HepG2 (cell line): ENCODE measurements at regions not wholly inside any gene's neighbourhood (a gene's known extent, or its start where the extent isn't known, plus 50 kb on each side); places are given as distances from the start of the nearest gene placed in this dataset.
A peak's percentile ranks its signal among the peaks of the same experiment; 100 is the strongest.

Source experiments
- ATAC-seq: fragments of 200-7000 bp; cut with Tn5 transposase; 3 replicates; pipeline ENCODE4 v1.9.1; 2020; ENCODE audit warnings: mild to moderate bottlenecking, moderate library complexity
- BruUV-seq: library from RNA; stranded (reverse); fragments of 400-500 nt; replicated peaks from 2 replicates; lab custom pipeline; 2021; lab: Mats Ljungman, UMichigan
- CTCF ChIA-PET: fragments of 300-600 bp; formaldehyde crosslinking; extraction: SDS; loops from one replicate; lab custom pipeline; 2021; ENCODE audit warnings: low total read pairs, inconsistent platforms, low intra/inter-chr PET ratio; lab: Yijun Ruan, JAX
- POLR2A ChIA-PET: fragments of 350-600 bp; sonication (Branson Sonifier 250); formaldehyde crosslinking; loops from one replicate; lab custom pipeline; 2020; ENCODE audit warnings: antibody characterized with exemption, inconsistent platforms; lab: Yijun Ruan, JAX
- DNase-seq: peaks from one replicate; pipeline ENCODE4 v3.0.0-alpha.2; 2015; ENCODE audit warnings: low spot score
- FAIRE-seq: peaks from 3 replicates; lab custom pipeline; 2011; peaks lifted over from hg19 to GRCh38; lab: Jason Lieb, UNC
- H2AFZ ChIP-seq: one replicate; pipeline ENCODE4 v1.6.1; 2011; ENCODE audit warnings: low read length, inconsistent platforms
- H3K27ac ChIP-seq: fragments of 300-600 bp; 3 replicates; pipeline ENCODE4 v1.8.0; 2011; ENCODE audit warnings: mixed run types, mild to moderate bottlenecking, mixed read lengths, low read length, inconsistent platforms; ENCODE audit not compliant: insufficient read depth; ENCODE audit errors: extremely low read length
- H3K27me3 ChIP-seq, 2 experiments: fragments of 200-600 bp in 1 of 2; 2 replicates in 1 of 2; 3 replicates in 1 of 2; pipeline versions ENCODE4 v1.6.0 to v1.8.0; 2011; ENCODE audit warnings: low read length in 2 of 2, mild to moderate bottlenecking in 2 of 2, moderate library complexity in 2 of 2, inconsistent platforms in 1 of 2; ENCODE audit not compliant: insufficient read depth in 2 of 2, control insufficient read depth in 1 of 2
- H3K36me3 ChIP-seq, 2 experiments: fragments of 200-600 bp in 1 of 2; replicated peaks in 1 of 2; 2 replicates in 1 of 2; 3 replicates in 1 of 2; pipeline versions ENCODE4 v1.5.1 to v1.8.0; 2011; ENCODE audit warnings: low read length in 2 of 2, inconsistent platforms in 1 of 2; ENCODE audit not compliant: insufficient read depth in 2 of 2, control insufficient read depth in 1 of 2
- H3K4me1 ChIP-seq: 2 replicates; pipeline ENCODE4 v1.5.1; 2012; ENCODE audit warnings: low read length, inconsistent platforms; ENCODE audit not compliant: insufficient read depth
- H3K4me2 ChIP-seq: 2 replicates; pipeline ENCODE4 v1.6.0; 2011; ENCODE audit warnings: low read depth, low read length, inconsistent platforms
- H3K4me3 ChIP-seq, 3 experiments: fragments of 200-600 bp in 1 of 3; sonication (generic), shearing (Covaris generic) in 1 of 3; replicated peaks in 1 of 3; 2 replicates each; pipeline ENCODE4 v1.5.1; 2011 to 2016; ENCODE audit warnings: low read length in 3 of 3, inconsistent platforms in 2 of 3, low read depth in 2 of 3, mild to moderate bottlenecking in 2 of 3, control low read depth in 1 of 3, mixed read lengths in 1 of 3; ENCODE audit not compliant: insufficient read depth in 1 of 3
- H3K79me2 ChIP-seq: one replicate; pipeline ENCODE4 v1.6.1; 2011; ENCODE audit warnings: low read length, inconsistent platforms; ENCODE audit not compliant: insufficient read depth
- H3K9ac ChIP-seq: 2 replicates; pipeline ENCODE4 v1.6.0; 2011; ENCODE audit warnings: mild to moderate bottlenecking, low read depth, low read length, inconsistent platforms; ENCODE audit not compliant: insufficient read depth
- H3K9me3 ChIP-seq: 2 replicates; pipeline ENCODE4 v1.5.1; 2012; ENCODE audit warnings: mild to moderate bottlenecking, low read length
- H4K20me1 ChIP-seq: 2 replicates; pipeline ENCODE4 v1.6.0; 2011; ENCODE audit warnings: inconsistent platforms, mild to moderate bottlenecking, low read length, moderate library complexity; ENCODE audit not compliant: insufficient read depth
- BRD4 ChIP-seq: sonication (generic); formaldehyde crosslinking; IDR thresholded peaks from 2 replicates; pipeline ENCODE4 v1.4.0; 2020; ENCODE audit warnings: missing genetic modification reagents
- HOXA3 ChIP-seq: sonication (generic); formaldehyde crosslinking; IDR thresholded peaks from 2 replicates; pipeline ENCODE4 v1.5.0; 2020; ENCODE audit warnings: missing genetic modification reagents
- MAFF ChIP-seq: IDR thresholded peaks from 2 replicates; pipeline ENCODE4 v1.6.1; 2011; ENCODE audit warnings: low read depth, low read length, improper control_type of control experiment
- MAFK ChIP-seq, 2 experiments: IDR thresholded peaks in 1 of 2; conservative IDR thresholded peaks in 1 of 2; 2 replicates each; pipeline ENCODE4 v1.6.1; 2011; ENCODE audit warnings: improper control_type of control experiment in 2 of 2, low read length in 2 of 2
- MBD4 ChIP-seq: IDR thresholded peaks from 2 replicates; pipeline ENCODE4 v1.6.1; 2012; ENCODE audit warnings: low read length, inconsistent platforms, borderline replicate concordance
- YY1 ChIP-seq: IDR thresholded peaks from 2 replicates; pipeline ENCODE4 v1.6.1; 2011; ENCODE audit warnings: low read length, low read depth, moderate library complexity, mild to moderate bottlenecking; ENCODE audit not compliant: insufficient read depth, insufficient replicate concordance
- WGBS: methylation state at CpG from one replicate; pipeline ENCODE4 v1.1.6; 2017; ENCODE audit warnings: low lambda C conversion rate; 5-methylcytosine and 5-hydroxymethylcytosine counted together
- in situ Hi-C: cut with HindIII; loops from 2 replicates; pipeline ENCODE4 v1.10.0; 2017; ENCODE audit warnings: low pct_unique_long_range_greater_than_20kb; ENCODE audit not compliant: extremely low pct_ligation_motif_present
- intact Hi-C: fragments of 100-400 bp; cut with micrococcal nuclease; formaldehyde crosslinking; loops from one replicate; pipeline ENCODE4 v1.10.0; 2022; ENCODE audit not compliant: unreplicated experiment
- TF ChIP-seq, protein P1 (sequence below): sonication (generic); formaldehyde crosslinking; IDR thresholded peaks from 2 replicates; pipeline ENCODE4 v1.4.0; 2020; ENCODE audit warnings: missing genetic modification reagents

DNA sequence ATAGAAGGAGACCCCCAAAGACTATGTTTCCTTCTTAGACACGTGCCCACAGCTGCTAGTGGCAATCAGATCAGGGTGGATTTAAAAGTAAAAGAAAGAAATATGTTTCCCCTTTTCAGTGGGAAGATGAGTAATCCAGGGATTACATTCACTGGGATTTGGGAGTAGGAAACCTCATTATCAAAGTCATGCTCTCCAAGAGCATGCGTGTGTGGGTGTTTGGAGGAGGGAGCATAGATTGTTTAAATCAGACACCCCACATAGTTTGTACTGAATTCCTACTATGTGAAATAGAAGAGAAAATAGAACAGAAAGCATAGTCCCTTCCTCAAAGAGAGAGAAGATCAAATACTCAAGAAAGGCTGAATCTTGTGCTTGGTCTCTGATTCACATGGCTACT lies 65.5 kb upstream of the TBCA start (continued):
- TF ChIP-seq, protein P1, sequence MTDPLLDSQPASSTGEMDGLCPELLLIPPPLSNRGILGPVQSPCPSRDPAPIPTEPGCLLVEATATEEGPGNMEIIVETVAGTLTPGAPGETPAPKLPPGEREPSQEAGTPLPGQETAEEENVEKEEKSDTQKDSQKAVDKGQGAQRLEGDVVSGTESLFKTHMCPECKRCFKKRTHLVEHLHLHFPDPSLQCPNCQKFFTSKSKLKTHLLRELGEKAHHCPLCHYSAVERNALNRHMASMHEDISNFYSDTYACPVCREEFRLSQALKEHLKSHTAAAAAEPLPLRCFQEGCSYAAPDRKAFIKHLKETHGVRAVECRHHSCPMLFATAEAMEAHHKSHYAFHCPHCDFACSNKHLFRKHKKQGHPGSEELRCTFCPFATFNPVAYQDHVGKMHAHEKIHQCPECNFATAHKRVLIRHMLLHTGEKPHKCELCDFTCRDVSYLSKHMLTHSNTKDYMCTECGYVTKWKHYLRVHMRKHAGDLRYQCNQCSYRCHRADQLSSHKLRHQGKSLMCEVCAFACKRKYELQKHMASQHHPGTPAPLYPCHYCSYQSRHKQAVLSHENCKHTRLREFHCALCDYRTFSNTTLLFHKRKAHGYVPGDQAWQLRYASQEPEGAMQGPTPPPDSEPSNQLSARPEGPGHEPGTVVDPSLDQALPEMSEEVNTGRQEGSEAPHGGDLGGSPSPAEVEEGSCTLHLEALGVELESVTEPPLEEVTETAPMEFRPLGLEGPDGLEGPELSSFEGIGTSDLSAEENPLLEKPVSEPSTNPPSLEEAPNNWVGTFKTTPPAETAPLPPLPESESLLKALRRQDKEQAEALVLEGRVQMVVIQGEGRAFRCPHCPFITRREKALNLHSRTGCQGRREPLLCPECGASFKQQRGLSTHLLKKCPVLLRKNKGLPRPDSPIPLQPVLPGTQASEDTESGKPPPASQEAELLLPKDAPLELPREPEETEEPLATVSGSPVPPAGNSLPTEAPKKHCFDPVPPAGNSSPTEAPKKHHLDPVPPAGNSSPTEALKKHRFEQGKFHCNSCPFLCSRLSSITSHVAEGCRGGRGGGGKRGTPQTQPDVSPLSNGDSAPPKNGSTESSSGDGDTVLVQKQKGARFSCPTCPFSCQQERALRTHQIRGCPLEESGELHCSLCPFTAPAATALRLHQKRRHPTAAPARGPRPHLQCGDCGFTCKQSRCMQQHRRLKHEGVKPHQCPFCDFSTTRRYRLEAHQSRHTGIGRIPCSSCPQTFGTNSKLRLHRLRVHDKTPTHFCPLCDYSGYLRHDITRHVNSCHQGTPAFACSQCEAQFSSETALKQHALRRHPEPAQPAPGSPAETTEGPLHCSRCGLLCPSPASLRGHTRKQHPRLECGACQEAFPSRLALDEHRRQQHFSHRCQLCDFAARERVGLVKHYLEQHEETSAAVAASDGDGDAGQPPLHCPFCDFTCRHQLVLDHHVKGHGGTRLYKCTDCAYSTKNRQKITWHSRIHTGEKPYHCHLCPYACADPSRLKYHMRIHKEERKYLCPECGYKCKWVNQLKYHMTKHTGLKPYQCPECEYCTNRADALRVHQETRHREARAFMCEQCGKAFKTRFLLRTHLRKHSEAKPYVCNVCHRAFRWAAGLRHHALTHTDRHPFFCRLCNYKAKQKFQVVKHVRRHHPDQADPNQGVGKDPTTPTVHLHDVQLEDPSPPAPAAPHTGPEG, result no peak
- TF ChIP-seq HOXA3, result no peak
- TF ChIP-seq, all 625 proteins: peak for 0

GRCh38 chr5:77840930-77841329 lies 64.8 kb upstream of the TBCA start:
- Histone ChIP-seq H4K20me1 (no peaks in the 10 kb centered on the region), H3K4me1 (no peaks in the 10 kb centered on the region), H3K79me2 (no peaks in the 10 kb centered on the region), H3K4me2 (no peak overlapping the region), H2AFZ (no peak overlapping the region), H3K36me3 (no peaks in the 10 kb centered on the region), H3K27ac (no peak overlapping the region), H3K27me3 (no peaks in the 10 kb centered on the region; a peak in 3 of 5 replicates), H3K9ac (no peak overlapping the region), H3K9me3 (no peaks in the 10 kb centered on the region), H3K4me3 (no peak overlapping the region)
- FAIRE-seq, result no peak
- DNase-seq, result no peak
- 64% methylated on average over 6 of the region's 6 CpGs for WGBS
- in situ Hi-C loops, result no loop called here
- ChIA-PET POLR2A (no interaction called here), CTCF (no interaction called here)
- intact Hi-C loops, result no loop called here
- no peak for ATAC-seq
- no TSS peak for BruUV-seq
- TF ChIP-seq MAFF (peak; percentile 43; the same call in 1 of the 2 replicates), MAFK (conservative IDR thresholded peaks at IDR 0.05 in 1 of 2, IDR thresholded peaks at IDR 0.05 in 1 of 2; ENCODE audit: low read length in 2 of 2) (peak; percentile 58 to 60), BRD4 (CRISPR knock-in tag) (no peak), MBD4 (no peak), YY1 (no peak)
